ENCODE measurements at regions not wholly inside any gene's neighbourhood (a gene's known extent, or its start where the extent isn't known, plus 50 kb on each side); places are given as distances from the start of the nearest gene placed in this dataset.
"Not testable (repeated sequence)": the region's sequence is repeated elsewhere in the genome, so short reads cannot be mapped to it uniquely, and the experiment has no call there.

GRCh38 chr16:25556289-25556967 is 135.3 kb upstream of the HS3ST4 start:
- H3K4me1 Mint-ChIP-seq; H3K36me3 Mint-ChIP-seq; ATAC-seq (ENCODE audit: low read depth in 2 of 2); H3K27ac Mint-ChIP-seq; H3K4me3 Mint-ChIP-seq; H3K27me3 Mint-ChIP-seq; DNase-seq: not testable (repeated sequence)
- peaks cover 10 to 42% (median 21%) of the 10 kb centered on the region in 7 donors for H3K9me3 Mint-ChIP-seq

- Mint-ChIP-seq H3K4me1 (no peaks in the 10 kb centered on the region), H3K4me3 (no peak overlapping the region)
- DNase-seq = no peak
These were observed 137.9 kb upstream of the HS3ST4 start for GRCh38 chr16:25553711-25554436.

GRCh38 chr16:25550647-25551046 is 141.1 kb upstream of the HS3ST4 start:
- H3K4me1 Mint-ChIP-seq = no peaks in the 10 kb centered on the region
- ATAC-seq (ENCODE audit: low read depth in 2 of 2) (no peak), DNase-seq (no peak)
- peaks cover 9 to 12% (median 9%) of the 10 kb centered on the region in 3 donors for H3K27me3 Mint-ChIP-seq
- H3K27ac Mint-ChIP-seq = no peak overlapping the region
- H3K9me3 Mint-ChIP-seq = peaks cover 3 to 32% (median 7%) of the 10 kb centered on the region in 7 donors
- no peaks in the 10 kb centered on the region for H3K36me3 Mint-ChIP-seq
- no peak overlapping the region for H3K4me3 Mint-ChIP-seq

More at GRCh38 chr16:25553711-25554436, 137.9 kb upstream of the HS3ST4 start:
- ATAC-seq (ENCODE audit: low read depth in 2 of 2) = no peak
- Mint-ChIP-seq H3K36me3 (no peaks in the 10 kb centered on the region), H3K27ac (no peak overlapping the region), H3K9me3 (peaks cover 7 to 39% (median 10%) of the 10 kb centered on the region in 7 donors), H3K27me3 (peaks cover 6 to 9% (median 9%) of the 10 kb centered on the region in 3 donors)

- Mint-ChIP-seq H3K27ac (no peak overlapping the region), H3K27me3 (peaks cover 6 to 15% (median 12%) of the 10 kb centered on the region in 3 donors), H3K36me3 (no peaks in the 10 kb centered on the region), H3K9me3 (peaks cover 3 to 20% (median 5%) of the 10 kb centered on the region in 7 donors), H3K4me3 (no peak overlapping the region), H3K4me1 (no peaks in the 10 kb centered on the region)
- DNase-seq (no peak), ATAC-seq (ENCODE audit: low read depth in 2 of 2) (no peak)
These were observed 145.0 kb upstream of the HS3ST4 start for GRCh38 chr16:25546791-25547190.

GRCh38 chr16:25544294-25544693 is 147.5 kb upstream of the HS3ST4 start:
- peaks cover 6 to 22% (median 15%) of the 10 kb centered on the region in 3 donors for H3K27me3 Mint-ChIP-seq
- ATAC-seq (ENCODE audit: low read depth in 2 of 2) (no peak), DNase-seq (no peak)
- no peak overlapping the region for H3K27ac Mint-ChIP-seq
- no peaks in the 10 kb centered on the region for H3K4me1 Mint-ChIP-seq
- H3K9me3 Mint-ChIP-seq = peaks cover 0 to 6% (median 1%) of the 10 kb centered on the region in 7 donors
- no peaks in the 10 kb centered on the region for H3K36me3 Mint-ChIP-seq
- H3K4me3 Mint-ChIP-seq = no peak overlapping the region

GRCh38 chr16:25542306-25542705 is 149.5 kb upstream of the HS3ST4 start:
- Mint-ChIP-seq H3K27me3 (peaks cover 6 to 22% (median 14%) of the 10 kb centered on the region in 3 donors), H3K4me3 (no peak overlapping the region), H3K36me3 (peaks cover 0 to 1% of the 10 kb centered on the region in 2 donors), H3K9me3 (peaks cover 0 to 5% (median under 1%) of the 10 kb centered on the region in 7 donors), H3K4me1 (no peaks in the 10 kb centered on the region), H3K27ac (no peak overlapping the region)
- DNase-seq (no peak), ATAC-seq (ENCODE audit: low read depth in 2 of 2) (no peak)

- H3K4me1 Mint-ChIP-seq = not testable (repeated sequence)
These were observed 152.0 kb upstream of the HS3ST4 start for GRCh38 chr16:25539767-25540166.

GRCh38 chr16:25523183-25523582 is 168.6 kb upstream of the HS3ST4 start:
- H3K4me1 Mint-ChIP-seq = no peaks in the 10 kb centered on the region
- ATAC-seq (ENCODE audit: low read depth in 2 of 2) (no peak), DNase-seq (no peak)
- H3K4me3 Mint-ChIP-seq = no peak overlapping the region
- H3K27me3 Mint-ChIP-seq = peaks cover 7 to 8% (median 8%) of the 10 kb centered on the region in 3 donors
- no peaks in the 10 kb centered on the region for H3K36me3 Mint-ChIP-seq
- no peak overlapping the region for H3K27ac Mint-ChIP-seq
- peaks cover 0 to 6% (median 4%) of the 10 kb centered on the region in 7 donors for H3K9me3 Mint-ChIP-seq

More at GRCh38 chr16:25539767-25540166, 152.0 kb upstream of the HS3ST4 start:
- ATAC-seq (ENCODE audit: low read depth in 2 of 2); H3K4me3 Mint-ChIP-seq; H3K27ac Mint-ChIP-seq; DNase-seq: not testable (repeated sequence)
- peaks cover 6 to 22% (median 9%) of the 10 kb centered on the region in 3 donors for H3K27me3 Mint-ChIP-seq
- H3K36me3 Mint-ChIP-seq = peaks cover 0 to 10% of the 10 kb centered on the region in 2 donors
- H3K9me3 Mint-ChIP-seq = peaks cover 8 to 28% (median 15%) of the 10 kb centered on the region in 7 donors

GRCh38 chr16:25512041-25512440 is 179.7 kb upstream of the HS3ST4 start:
- no peak overlapping the region for H3K27ac Mint-ChIP-seq
- no peaks in the 10 kb centered on the region for H3K4me1 Mint-ChIP-seq
- peaks cover 0 to 19% (median 4%) of the 10 kb centered on the region in 7 donors for H3K9me3 Mint-ChIP-seq
- peaks cover 7 to 12% (median 10%) of the 10 kb centered on the region in 3 donors for H3K27me3 Mint-ChIP-seq
- no peaks in the 10 kb centered on the region for H3K36me3 Mint-ChIP-seq
- H3K4me3 Mint-ChIP-seq = no peak overlapping the region
- DNase-seq = no peak
- ATAC-seq (ENCODE audit: low read depth in 2 of 2) = no peak

GRCh38 chr16:25509456-25509855 is 182.3 kb upstream of the HS3ST4 start:
- H3K36me3 Mint-ChIP-seq = no peaks in the 10 kb centered on the region
- no peak overlapping the region for H3K4me3 Mint-ChIP-seq
- ATAC-seq (ENCODE audit: low read depth in 2 of 2) (no peak), DNase-seq (no peak)
- H3K4me1 Mint-ChIP-seq = no peaks in the 10 kb centered on the region
- H3K27ac Mint-ChIP-seq = no peak overlapping the region
- peaks cover 7 to 12% (median 10%) of the 10 kb centered on the region in 3 donors for H3K27me3 Mint-ChIP-seq
- H3K9me3 Mint-ChIP-seq = peaks cover 0 to 5% (median 2%) of the 10 kb centered on the region in 7 donors

- no peak for DNase-seq
- Mint-ChIP-seq H3K4me1 (no peaks in the 10 kb centered on the region), H3K9me3 (peaks cover 0 to 5% (median 0%) of the 10 kb centered on the region in 7 donors), H3K4me3 (no peak overlapping the region), H3K27ac (no peak overlapping the region), H3K27me3 (peaks cover 6 to 13% (median 11%) of the 10 kb centered on the region in 3 donors), H3K36me3 (peaks cover 0 to 4% of the 10 kb centered on the region in 2 donors)
- ATAC-seq (ENCODE audit: low read depth in 2 of 2) = no peak
These were observed 190.1 kb upstream of the HS3ST4 start for GRCh38 chr16:25501530-25502255.

GRCh38 chr16:25494292-25494691 is 197.5 kb upstream of the HS3ST4 start:
- Mint-ChIP-seq H3K4me3 (peak overlapping the region in 1 of 8 donors; percentile 55), H3K27me3 (peaks cover 30 to 35% (median 34%) of the 10 kb centered on the region in 3 donors), H3K36me3 (no peaks in the 10 kb centered on the region), H3K9me3 (peaks cover 0 to 9% (median 5%) of the 10 kb centered on the region in 7 donors), H3K27ac (no peak overlapping the region), H3K4me1 (no peaks in the 10 kb centered on the region)
- ATAC-seq (ENCODE audit: low read depth in 2 of 2) (no peak), DNase-seq (no peak)

- Mint-ChIP-seq H3K4me1 (no peaks in the 10 kb centered on the region), H3K9me3 (peaks cover 0 to 8% (median 5%) of the 10 kb centered on the region in 7 donors), H3K27me3 (peaks cover 24 to 37% (median 27%) of the 10 kb centered on the region in 3 donors), H3K36me3 (no peaks in the 10 kb centered on the region), H3K27ac (no peak overlapping the region), H3K4me3 (no peak overlapping the region)
- no peak for ATAC-seq (ENCODE audit: low read depth in 2 of 2)
- no peak for DNase-seq
These were observed 198.5 kb upstream of the HS3ST4 start for GRCh38 chr16:25493136-25493811.
